SK-N-SH treated with all-trans-retinoic acid at 6 μM for 48 hours (cell line): ENCODE measurements at regions not wholly inside any gene's neighbourhood (a gene's known extent, or its start where the extent isn't known, plus 50 kb on each side); places are given as distances from the start of the nearest gene placed in this dataset.

Source experiments
- ARNTL ChIP-seq: fragments of 450-650 bp; formaldehyde crosslinking; IDR thresholded peaks from 2 replicates; pipeline ENCODE4 v1.5.0; 2020; ENCODE audit warnings: low read depth, mild to moderate bottlenecking, moderate library complexity, borderline replicate concordance
- SNAI2 ChIP-seq: fragments of 250-450 bp; sonication (Bioruptor Pico); IDR thresholded peaks from 2 replicates; pipeline ENCODE4 v1.5.0; 2020; ENCODE audit warnings: mild to moderate bottlenecking, moderate library complexity
- TCF4 ChIP-seq: fragments of 250-450 bp; sonication (Bioruptor Pico); IDR thresholded peaks from 2 replicates; pipeline ENCODE4 v1.8.0; 2021; ENCODE audit warnings: mild to moderate bottlenecking, moderate library complexity, borderline replicate concordance
- ZNF565 ChIP-seq: fragments of 450-650 bp; formaldehyde crosslinking; conservative IDR thresholded peaks from 2 replicates; pipeline ENCODE4 v1.5.0; 2020; ENCODE audit warnings: low read depth, mild to moderate bottlenecking, moderate library complexity
- TF ChIP-seq, protein P1 (sequence below): fragments of 250-450 bp; sonication (Bioruptor Pico); IDR thresholded peaks from 2 replicates; pipeline ENCODE4 v1.8.0; 2020; ENCODE audit warnings: mild to moderate bottlenecking, moderate library complexity, borderline replicate concordance

DNA sequence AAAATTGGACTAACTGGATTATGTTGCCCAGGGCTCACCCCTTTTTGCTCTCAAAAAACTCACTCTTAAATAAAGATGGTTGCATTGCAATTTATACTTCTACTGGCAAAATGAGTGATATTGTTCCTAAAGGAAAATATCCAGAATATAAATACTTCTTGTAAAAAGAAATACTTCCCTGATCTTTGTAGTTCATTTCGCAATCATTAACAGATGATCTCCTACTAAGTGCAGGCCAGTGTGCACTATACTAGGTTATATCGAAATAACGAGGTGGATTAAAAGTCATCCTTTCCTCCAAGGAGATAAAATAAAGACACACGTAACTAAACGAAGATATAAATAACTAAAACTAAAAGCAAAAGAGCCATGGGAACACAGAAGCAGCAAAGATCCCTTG is 63.0 kb downstream of the MEX3B start:
- TF ChIP-seq, protein P1, sequence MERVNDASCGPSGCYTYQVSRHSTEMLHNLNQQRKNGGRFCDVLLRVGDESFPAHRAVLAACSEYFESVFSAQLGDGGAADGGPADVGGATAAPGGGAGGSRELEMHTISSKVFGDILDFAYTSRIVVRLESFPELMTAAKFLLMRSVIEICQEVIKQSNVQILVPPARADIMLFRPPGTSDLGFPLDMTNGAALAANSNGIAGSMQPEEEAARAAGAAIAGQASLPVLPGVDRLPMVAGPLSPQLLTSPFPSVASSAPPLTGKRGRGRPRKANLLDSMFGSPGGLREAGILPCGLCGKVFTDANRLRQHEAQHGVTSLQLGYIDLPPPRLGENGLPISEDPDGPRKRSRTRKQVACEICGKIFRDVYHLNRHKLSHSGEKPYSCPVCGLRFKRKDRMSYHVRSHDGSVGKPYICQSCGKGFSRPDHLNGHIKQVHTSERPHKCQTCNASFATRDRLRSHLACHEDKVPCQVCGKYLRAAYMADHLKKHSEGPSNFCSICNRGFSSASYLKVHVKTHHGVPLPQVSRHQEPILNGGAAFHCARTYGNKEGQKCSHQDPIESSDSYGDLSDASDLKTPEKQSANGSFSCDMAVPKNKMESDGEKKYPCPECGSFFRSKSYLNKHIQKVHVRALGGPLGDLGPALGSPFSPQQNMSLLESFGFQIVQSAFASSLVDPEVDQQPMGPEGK: no peak
- no peak for TF ChIP-seq ZNF565 (CRISPR knock-in tag)
- TF ChIP-seq TCF4 (CRISPR knock-in tag): no peak
- no peak for TF ChIP-seq ARNTL (CRISPR knock-in tag)
- no peak for TF ChIP-seq SNAI2
